Loucy (cell line): ENCODE measurements at regions not wholly inside any gene's neighbourhood (a gene's known extent, or its start where the extent isn't known, plus 50 kb on each side); places are given as distances from the start of the nearest gene placed in this dataset.

Source experiments
- CTCF ChIP-seq: fragments of 200-600 bp; sonication (generic); conservative IDR thresholded peaks from 2 replicates; pipeline ENCODE4 v1.5.1; 2014; ENCODE audit warnings: mild to moderate bottlenecking, antibody characterized with exemption, low read length
- EZH2phosphoT487 ChIP-seq: fragments of 200-600 bp; IDR thresholded peaks from 2 replicates; pipeline ENCODE4 v1.6.1; 2018; ENCODE audit warnings: antibody characterized with exemption, mild to moderate bottlenecking, moderate library complexity, borderline replicate concordance

GRCh38 chr12:123069436-123070266 is 81.2 kb downstream of the PITPNM2 start:
- TF ChIP-seq CTCF (no peak), EZH2phosphoT487 (no peak)
